ENCODE measurements at regions not wholly inside any gene's neighbourhood (a gene's known extent, or its start where the extent isn't known, plus 50 kb on each side); places are given as distances from the start of the nearest gene placed in this dataset.

- Mint-ChIP-seq H3K27ac (no peak overlapping the region), H3K27me3 (no peaks in the 10 kb centered on the region), H3K4me1 (no peaks in the 10 kb centered on the region), H3K9me3 (no peaks in the 10 kb centered on the region), H3K4me3 (no peak overlapping the region), H3K36me3 (ENCODE audit: low read depth) (no peaks in the 10 kb centered on the region)
- intact Hi-C loops (cut with micrococcal nuclease), result no loop called here
- no peak for DNase-seq
Observed at GRCh38 chr4:35541146-35541887, 703.0 kb downstream of the ARAP2 start.

- Mint-ChIP-seq H3K36me3 (ENCODE audit: low read depth) (no peaks in the 10 kb centered on the region), H3K4me3 (no peak overlapping the region), H3K4me1 (no peaks in the 10 kb centered on the region), H3K27ac (no peak overlapping the region), H3K9me3 (no peaks in the 10 kb centered on the region), H3K27me3 (no peaks in the 10 kb centered on the region)
- intact Hi-C loops (cut with micrococcal nuclease), result no loop called here
- DNase-seq, result no peak
Observed at GRCh38 chr4:35541888-35542213, 702.5 kb downstream of the ARAP2 start.

GRCh38 chr4:35548921-35549320 is 695.4 kb downstream of the ARAP2 start:
- intact Hi-C loops (cut with micrococcal nuclease), result no loop called here
- DNase-seq, result no peak
- Mint-ChIP-seq H3K36me3 (ENCODE audit: low read depth) (no peaks in the 10 kb centered on the region), H3K4me3 (no peak overlapping the region), H3K4me1 (no peaks in the 10 kb centered on the region), H3K27ac (no peak overlapping the region), H3K27me3 (no peaks in the 10 kb centered on the region), H3K9me3 (no peaks in the 10 kb centered on the region)

- H3K4me3 Mint-ChIP-seq, result no peak overlapping the region
- H3K27me3 Mint-ChIP-seq, result no peaks in the 10 kb centered on the region
- H3K9me3 Mint-ChIP-seq, result no peaks in the 10 kb centered on the region
- no peaks in the 10 kb centered on the region for H3K36me3 Mint-ChIP-seq (ENCODE audit: low read depth)
- no peak overlapping the region for H3K27ac Mint-ChIP-seq
- no peak for DNase-seq
- no peaks in the 10 kb centered on the region for H3K4me1 Mint-ChIP-seq
- intact Hi-C loops (cut with micrococcal nuclease), result no loop called here
Observed at GRCh38 chr4:35556387-35556786, 687.9 kb downstream of the ARAP2 start.

- no peak overlapping the region for H3K4me3 Mint-ChIP-seq
- intact Hi-C loops (cut with micrococcal nuclease), result no loop called here
- no peak for DNase-seq
- no peaks in the 10 kb centered on the region for H3K4me1 Mint-ChIP-seq
- no peak overlapping the region for H3K27ac Mint-ChIP-seq
- no peaks in the 10 kb centered on the region for H3K36me3 Mint-ChIP-seq (ENCODE audit: low read depth)
- no peaks in the 10 kb centered on the region for H3K27me3 Mint-ChIP-seq
- H3K9me3 Mint-ChIP-seq, result no peaks in the 10 kb centered on the region
Observed at GRCh38 chr4:35559559-35560365, 684.6 kb downstream of the ARAP2 start.

- DNase-seq, result no peak
- intact Hi-C loops (cut with micrococcal nuclease), result no loop called here
- Mint-ChIP-seq H3K27me3 (no peaks in the 10 kb centered on the region), H3K4me1 (no peaks in the 10 kb centered on the region), H3K27ac (no peak overlapping the region), H3K4me3 (no peak overlapping the region), H3K9me3 (no peaks in the 10 kb centered on the region), H3K36me3 (ENCODE audit: low read depth) (no peaks in the 10 kb centered on the region)
Observed at GRCh38 chr4:35562861-35563260, 681.5 kb downstream of the ARAP2 start.

GRCh38 chr4:35565640-35566039 is 678.7 kb downstream of the ARAP2 start:
- no peak for DNase-seq
- Mint-ChIP-seq H3K36me3 (ENCODE audit: low read depth) (no peaks in the 10 kb centered on the region), H3K27ac (no peak overlapping the region), H3K4me1 (no peaks in the 10 kb centered on the region), H3K4me3 (no peak overlapping the region), H3K27me3 (no peaks in the 10 kb centered on the region), H3K9me3 (no peaks in the 10 kb centered on the region)
- intact Hi-C loops (cut with micrococcal nuclease), result no loop called here

- Mint-ChIP-seq H3K9me3 (no peaks in the 10 kb centered on the region), H3K4me3 (no peak overlapping the region), H3K4me1 (no peaks in the 10 kb centered on the region), H3K27me3 (no peaks in the 10 kb centered on the region), H3K36me3 (ENCODE audit: low read depth) (no peaks in the 10 kb centered on the region), H3K27ac (no peak overlapping the region)
- intact Hi-C loops (cut with micrococcal nuclease), result no loop called here
- no peak for DNase-seq
Observed at GRCh38 chr4:35591035-35591434, 653.3 kb downstream of the ARAP2 start.

- H3K9me3 Mint-ChIP-seq, result no peaks in the 10 kb centered on the region
- no peak overlapping the region for H3K27ac Mint-ChIP-seq
- H3K4me1 Mint-ChIP-seq, result no peaks in the 10 kb centered on the region
- DNase-seq, result no peak
- no peak overlapping the region for H3K4me3 Mint-ChIP-seq
- no peaks in the 10 kb centered on the region for H3K36me3 Mint-ChIP-seq (ENCODE audit: low read depth)
- intact Hi-C loops (cut with micrococcal nuclease), result no loop called here
- H3K27me3 Mint-ChIP-seq, result no peaks in the 10 kb centered on the region
Observed at GRCh38 chr4:35604252-35604651, 640.1 kb downstream of the ARAP2 start.

GRCh38 chr4:35604724-35605123 is 639.6 kb downstream of the ARAP2 start:
- H3K4me1 Mint-ChIP-seq, result no peaks in the 10 kb centered on the region
- intact Hi-C loops (cut with micrococcal nuclease), result no loop called here

GRCh38 chr4:35608205-35608604 is 636.1 kb downstream of the ARAP2 start:
- intact Hi-C loops (cut with micrococcal nuclease), result no loop called here
- H3K27me3 Mint-ChIP-seq, result no peaks in the 10 kb centered on the region
- no peaks in the 10 kb centered on the region for H3K4me1 Mint-ChIP-seq
- no peak overlapping the region for H3K4me3 Mint-ChIP-seq
- no peak overlapping the region for H3K27ac Mint-ChIP-seq
- H3K9me3 Mint-ChIP-seq, result no peaks in the 10 kb centered on the region
- no peak for DNase-seq
- H3K36me3 Mint-ChIP-seq (ENCODE audit: low read depth), result no peaks in the 10 kb centered on the region

More at GRCh38 chr4:35604724-35605123, 639.6 kb downstream of the ARAP2 start:
- H3K27ac Mint-ChIP-seq, result no peak overlapping the region
- no peaks in the 10 kb centered on the region for H3K9me3 Mint-ChIP-seq
- no peaks in the 10 kb centered on the region for H3K27me3 Mint-ChIP-seq
- H3K36me3 Mint-ChIP-seq (ENCODE audit: low read depth), result no peaks in the 10 kb centered on the region
- DNase-seq, result no peak
- H3K4me3 Mint-ChIP-seq, result no peak overlapping the region

GRCh38 chr4:35614120-35614519 is 630.2 kb downstream of the ARAP2 start:
- DNase-seq, result no peak
- no peaks in the 10 kb centered on the region for H3K36me3 Mint-ChIP-seq (ENCODE audit: low read depth)
- no peaks in the 10 kb centered on the region for H3K4me1 Mint-ChIP-seq
- no peak overlapping the region for H3K27ac Mint-ChIP-seq
- H3K27me3 Mint-ChIP-seq, result no peaks in the 10 kb centered on the region
- intact Hi-C loops (cut with micrococcal nuclease), result no loop called here
- H3K4me3 Mint-ChIP-seq, result no peak overlapping the region
- H3K9me3 Mint-ChIP-seq, result no peaks in the 10 kb centered on the region

- H3K27me3 Mint-ChIP-seq, result no peaks in the 10 kb centered on the region
- intact Hi-C loops (cut with micrococcal nuclease), result no loop called here
- H3K36me3 Mint-ChIP-seq (ENCODE audit: low read depth), result no peaks in the 10 kb centered on the region
- no peak for DNase-seq
- no peaks in the 10 kb centered on the region for H3K4me1 Mint-ChIP-seq
- no peak overlapping the region for H3K4me3 Mint-ChIP-seq
- peaks cover 5% of the 10 kb centered on the region for H3K9me3 Mint-ChIP-seq
- no peak overlapping the region for H3K27ac Mint-ChIP-seq
Observed at GRCh38 chr4:35639929-35640328, 604.4 kb downstream of the ARAP2 start.

- no peaks in the 10 kb centered on the region for H3K27me3 Mint-ChIP-seq
- no peak for DNase-seq
- intact Hi-C loops (cut with micrococcal nuclease), result no loop called here
- H3K27ac Mint-ChIP-seq, result no peak overlapping the region
- H3K4me3 Mint-ChIP-seq, result no peak overlapping the region
- H3K36me3 Mint-ChIP-seq (ENCODE audit: low read depth), result no peaks in the 10 kb centered on the region
- H3K9me3 Mint-ChIP-seq, result no peaks in the 10 kb centered on the region
- H3K4me1 Mint-ChIP-seq, result no peaks in the 10 kb centered on the region
Observed at GRCh38 chr4:35643661-35644060, 600.7 kb downstream of the ARAP2 start.

- H3K27ac Mint-ChIP-seq, result no peak overlapping the region
Observed at GRCh38 chr4:35644591-35644990, 599.7 kb downstream of the ARAP2 start.

More at GRCh38 chr4:35644591-35644990, 599.7 kb downstream of the ARAP2 start:
- Mint-ChIP-seq H3K4me3 (no peak overlapping the region), H3K36me3 (ENCODE audit: low read depth) (no peaks in the 10 kb centered on the region), H3K27me3 (no peaks in the 10 kb centered on the region), H3K4me1 (no peaks in the 10 kb centered on the region), H3K9me3 (no peaks in the 10 kb centered on the region)
- no peak for DNase-seq
- intact Hi-C loops (cut with micrococcal nuclease), result no loop called here
